GM21381 (cell line): ENCODE measurements at regions not wholly inside any gene's neighbourhood (a gene's known extent, or its start where the extent isn't known, plus 50 kb on each side); places are given as distances from the start of the nearest gene placed in this dataset.
"Not testable (repeated sequence)": the region's sequence is repeated elsewhere in the genome, so short reads cannot be mapped to it uniquely, and the experiment has no call there.

Experiments used
- ATAC-seq: cut with Tn5 transposase; IDR thresholded peaks from one replicate; pipeline ENCODE4 v1.9.1; 2021; ENCODE audit warnings: mild to moderate bottlenecking, moderate library complexity; ENCODE audit not compliant: unreplicated experiment

GRCh38 chr1:182331387-182331786 is 60.2 kb downstream of the GLUL start:
- no peak for ATAC-seq

- no peak for ATAC-seq
Measured at GRCh38 chr1:182330303-182330702, 61.3 kb downstream of the GLUL start.

- ATAC-seq = no peak
Measured at GRCh38 chr1:182329471-182329870, 62.1 kb downstream of the GLUL start.

- no peak for ATAC-seq
Measured at GRCh38 chr1:182328591-182328990, 63.0 kb downstream of the GLUL start.

GRCh38 chr1:182325339-182325738 is 66.3 kb downstream of the GLUL start:
- no peak for ATAC-seq

GRCh38 chr1:182321532-182321931 is 70.1 kb downstream of the GLUL start:
- not testable (repeated sequence) for ATAC-seq

GRCh38 chr1:182317611-182318161 is 73.9 kb downstream of the GLUL start:
- ATAC-seq = no peak

- not testable (repeated sequence) for ATAC-seq
Measured at GRCh38 chr1:182316454-182316853, 75.1 kb downstream of the GLUL start.

- no peak for ATAC-seq
Measured at GRCh38 chr1:182315167-182315556, 76.4 kb downstream of the GLUL start.

- no peak for ATAC-seq
Measured at GRCh38 chr1:182309631-182310351, 81.8 kb downstream of the GLUL start.

- ATAC-seq = no peak
Measured at GRCh38 chr1:182308826-182309225, 82.8 kb downstream of the GLUL start.

GRCh38 chr1:182307486-182307885 is 84.1 kb downstream of the GLUL start:
- ATAC-seq = not testable (repeated sequence)

- no peak for ATAC-seq
Measured at GRCh38 chr1:182305861-182306260, 85.7 kb downstream of the GLUL start.

- no peak for ATAC-seq
Measured at GRCh38 chr1:182304627-182305026, 87.0 kb downstream of the GLUL start.

- ATAC-seq = no peak
Measured at GRCh38 chr1:182304218-182304617, 87.4 kb downstream of the GLUL start.

- peak; percentile 80 for ATAC-seq
Measured at GRCh38 chr1:182303778-182304177, 87.8 kb downstream of the GLUL start.

GRCh38 chr1:182301467-182302198 is 90.0 kb downstream of the GLUL start:
- ATAC-seq = no peak

- no peak for ATAC-seq
Measured at GRCh38 chr1:182301026-182301436, 90.6 kb downstream of the GLUL start.

GRCh38 chr1:182299728-182300616 is 91.6 kb downstream of the GLUL start:
- ATAC-seq = no peak

- not testable (repeated sequence) for ATAC-seq
Measured at GRCh38 chr1:182299054-182299727, 92.4 kb downstream of the GLUL start.
